HG03039 (cell line): ENCODE measurements at regions not wholly inside any gene's neighbourhood (a gene's known extent, or its start where the extent isn't known, plus 50 kb on each side); places are given as distances from the start of the nearest gene placed in this dataset.

Experiments
- ATAC-seq: cut with Tn5 transposase; IDR thresholded peaks from one replicate; pipeline ENCODE4 v1.9.1; 2021; ENCODE audit warnings: mild to moderate bottlenecking, moderate library complexity; ENCODE audit not compliant: unreplicated experiment

DNA sequence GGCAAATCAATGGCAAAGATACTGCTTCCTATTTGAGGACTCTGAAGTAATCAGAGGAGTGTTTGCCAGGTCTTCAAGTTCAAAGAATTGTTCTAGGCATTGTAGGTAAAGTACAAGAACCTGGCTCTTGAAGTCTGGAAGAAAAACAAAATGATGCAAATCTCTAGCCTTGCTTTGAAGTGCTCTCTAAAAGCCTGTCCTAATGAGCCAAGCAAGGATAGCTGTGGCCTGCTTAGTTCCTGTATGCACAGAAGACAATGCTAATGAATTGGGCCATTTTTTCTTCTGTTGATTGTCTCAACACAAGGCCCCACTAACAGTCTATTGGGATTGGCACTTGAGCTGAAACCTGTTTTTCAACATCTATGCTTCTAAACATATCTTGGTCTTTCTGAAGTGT, 165.0 kb upstream of the POU3F2 start:
- ATAC-seq: no peak

DNA sequence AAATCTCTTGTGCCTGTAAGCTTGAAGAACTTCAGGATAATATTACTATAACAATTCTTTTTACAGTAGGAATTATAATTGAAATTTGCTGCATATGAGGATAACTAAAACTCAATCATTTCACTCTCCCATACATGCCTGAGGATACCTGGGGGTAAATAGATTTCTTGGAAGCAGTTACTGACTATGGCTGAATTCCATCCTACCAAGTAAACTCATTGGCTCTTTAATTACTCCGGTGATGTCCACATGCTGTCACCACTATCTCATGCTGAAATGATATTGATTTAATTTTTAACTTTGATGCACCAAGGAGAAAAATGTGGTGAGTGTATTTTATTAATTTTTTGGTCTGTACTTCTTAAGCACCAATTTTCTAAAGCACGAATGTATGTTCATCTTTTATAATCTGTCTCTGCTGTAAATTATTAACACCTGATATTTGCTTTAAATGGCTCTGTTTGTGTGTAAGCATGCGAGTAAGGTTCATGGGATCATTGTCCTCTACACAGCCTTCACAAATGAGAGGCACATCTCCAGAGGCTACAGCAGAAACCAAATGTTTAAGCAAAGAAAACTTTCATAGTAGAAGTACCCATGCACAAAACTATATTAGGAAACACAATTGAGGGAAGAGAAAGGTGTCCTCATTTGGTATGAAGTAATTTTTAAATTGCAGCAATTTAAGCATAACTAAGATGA, 164.2 kb upstream of the POU3F2 start:
- ATAC-seq: no peak

DNA sequence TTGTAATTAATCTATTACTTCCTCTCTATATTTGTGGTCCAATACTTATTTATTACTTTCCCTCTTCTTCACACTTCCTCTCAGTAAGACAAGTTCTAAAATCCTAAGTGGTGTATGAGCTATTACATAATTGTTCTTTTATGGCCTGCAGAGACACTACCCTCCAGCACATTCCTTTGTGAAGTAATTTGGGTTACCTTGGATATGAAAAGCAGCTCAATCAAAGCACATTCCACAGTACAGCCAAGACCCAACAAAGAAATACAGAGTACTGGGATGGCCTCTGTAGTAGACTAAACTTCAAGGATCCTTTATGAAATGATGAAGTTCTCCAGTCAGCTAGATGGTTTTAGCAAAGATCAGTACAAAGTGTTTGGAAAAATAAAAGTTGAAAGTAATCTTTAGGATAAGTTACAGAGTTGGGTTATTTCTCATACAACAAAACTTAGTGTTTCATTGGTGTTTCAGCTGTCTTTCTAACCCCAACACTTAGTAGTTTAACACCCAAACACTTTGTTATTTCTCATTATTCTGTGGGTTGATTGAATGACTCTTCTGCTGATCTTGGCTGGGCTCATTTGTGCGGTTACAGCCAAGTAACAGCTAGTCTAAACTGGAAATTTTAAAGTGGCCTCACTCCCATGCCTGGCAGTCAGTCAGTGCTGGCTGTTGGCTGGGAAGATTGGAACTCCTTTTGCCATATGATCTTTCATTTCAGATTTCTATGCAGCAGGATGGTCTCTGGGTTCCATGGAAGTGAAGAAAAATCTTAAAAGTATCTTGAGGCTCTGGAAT, 161.5 kb upstream of the POU3F2 start:
- no peak for ATAC-seq

DNA sequence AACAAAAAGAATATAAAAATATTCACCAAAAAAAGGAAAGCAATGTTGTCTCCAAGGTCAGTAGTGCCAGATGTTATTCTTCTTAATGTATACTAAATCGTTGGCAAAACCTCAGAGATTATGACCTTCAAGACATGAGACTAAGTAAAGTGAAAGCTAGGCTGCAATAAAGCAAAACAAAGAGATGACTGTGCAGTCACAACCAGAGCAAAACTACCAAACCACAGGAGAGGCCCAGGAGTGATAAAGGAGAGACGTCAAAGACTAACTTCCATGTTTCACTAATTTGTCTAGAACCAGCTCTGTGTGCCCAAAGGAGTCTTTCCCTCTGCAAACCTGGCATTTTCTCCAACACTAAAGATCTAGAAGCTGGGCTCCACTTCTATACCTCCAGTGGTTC, 155.9 kb upstream of the POU3F2 start:
- peak; percentile 64 for ATAC-seq

DNA sequence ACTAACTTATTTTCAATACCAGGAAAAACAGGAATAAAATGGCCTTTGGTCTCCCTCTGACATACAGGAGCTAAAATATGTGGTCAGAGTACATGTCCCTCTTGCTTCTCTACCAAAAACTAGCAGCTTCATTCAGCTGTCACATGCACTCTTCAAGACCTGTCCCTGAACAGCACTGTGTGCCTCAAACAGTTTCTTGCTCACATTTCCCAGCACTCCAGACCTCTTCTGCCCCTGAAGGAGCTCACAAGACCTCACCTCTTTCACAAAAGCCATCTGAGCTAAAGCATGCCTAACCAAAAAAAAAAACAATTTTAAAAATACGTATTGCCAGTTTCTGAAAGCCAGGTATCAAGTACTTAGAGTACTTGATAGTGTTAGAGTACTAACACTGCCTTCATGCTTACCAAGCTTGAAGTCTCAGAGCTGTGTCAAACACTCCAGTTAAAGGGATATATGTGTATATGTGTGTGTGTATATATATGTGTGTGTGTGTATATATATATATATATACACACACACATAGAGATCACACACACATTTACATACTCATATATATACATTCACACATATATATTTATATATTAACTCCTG, 148.3 kb upstream of the POU3F2 start:
- no peak for ATAC-seq

DNA sequence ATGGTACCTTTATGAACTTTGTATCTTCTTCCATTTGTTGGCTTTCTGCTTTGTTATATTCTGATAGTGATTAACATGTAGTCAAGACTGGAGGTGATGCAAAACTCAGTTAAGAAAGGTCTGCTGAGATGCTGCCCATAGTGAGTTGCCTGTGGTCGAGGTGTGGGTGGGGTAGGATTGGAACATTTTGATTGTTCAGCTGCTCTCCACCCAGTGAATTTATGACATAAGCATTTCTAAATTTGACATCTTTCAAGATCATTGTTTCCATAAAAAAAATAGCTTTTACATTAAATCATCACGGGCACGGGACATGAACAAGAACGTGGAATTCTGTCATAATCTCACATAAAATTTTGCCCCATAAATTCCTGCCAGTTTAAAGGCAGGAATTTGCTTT, 146.6 kb upstream of the POU3F2 start:
- no peak for ATAC-seq

DNA sequence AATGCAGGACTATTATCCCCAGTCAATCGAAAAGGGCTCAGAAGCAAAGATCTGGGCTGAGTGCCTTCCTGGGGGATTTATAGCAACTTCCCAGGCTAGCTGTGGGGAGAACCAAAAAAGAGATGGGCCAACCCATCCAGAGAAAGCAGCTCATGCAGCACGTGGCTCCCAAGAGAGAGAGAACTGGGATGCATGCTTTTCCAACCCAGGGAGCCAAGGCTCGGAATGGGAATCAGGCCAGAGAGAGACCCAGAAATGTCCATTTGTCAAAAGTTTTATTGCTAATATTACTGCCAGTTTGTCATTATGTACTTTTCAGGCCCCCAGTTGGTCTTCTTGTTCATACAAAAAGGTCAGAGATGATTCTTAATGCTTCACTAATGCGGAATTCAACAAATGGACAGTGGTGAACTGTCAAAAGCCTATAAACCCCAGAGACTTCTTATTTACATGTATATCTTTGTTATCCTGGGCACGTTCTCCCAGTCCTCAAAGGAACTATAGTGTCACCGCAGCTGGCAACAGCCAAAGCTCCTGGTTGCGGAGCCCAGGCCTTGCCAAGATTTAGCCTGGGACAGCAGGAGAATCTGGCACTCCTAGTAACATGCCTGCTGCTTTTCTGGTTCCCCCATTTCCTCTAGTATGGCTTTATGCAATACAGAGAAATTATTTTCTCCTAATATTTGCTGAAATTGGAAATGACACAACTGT, 139.1 kb upstream of the POU3F2 start:
- no peak for ATAC-seq

DNA sequence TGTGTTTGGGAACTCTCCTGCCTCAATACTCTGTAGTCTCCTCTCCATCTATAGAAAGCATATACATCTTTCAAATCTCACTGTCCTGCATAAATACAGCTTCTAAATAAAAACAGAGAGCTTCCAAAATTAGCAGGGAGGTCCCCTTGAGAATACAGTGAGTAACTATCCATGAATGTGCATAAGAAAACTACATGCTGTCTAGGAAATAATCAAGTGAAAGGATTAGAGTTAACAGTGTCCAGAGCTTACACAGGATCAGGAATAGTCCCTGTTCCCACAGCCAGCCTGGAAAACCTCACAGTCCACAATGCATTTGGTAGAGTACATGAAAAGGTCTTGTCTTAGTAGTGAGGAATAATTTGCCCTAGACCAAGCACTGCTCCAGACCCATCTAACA, 123.0 kb upstream of the POU3F2 start:
- ATAC-seq: no peak

DNA sequence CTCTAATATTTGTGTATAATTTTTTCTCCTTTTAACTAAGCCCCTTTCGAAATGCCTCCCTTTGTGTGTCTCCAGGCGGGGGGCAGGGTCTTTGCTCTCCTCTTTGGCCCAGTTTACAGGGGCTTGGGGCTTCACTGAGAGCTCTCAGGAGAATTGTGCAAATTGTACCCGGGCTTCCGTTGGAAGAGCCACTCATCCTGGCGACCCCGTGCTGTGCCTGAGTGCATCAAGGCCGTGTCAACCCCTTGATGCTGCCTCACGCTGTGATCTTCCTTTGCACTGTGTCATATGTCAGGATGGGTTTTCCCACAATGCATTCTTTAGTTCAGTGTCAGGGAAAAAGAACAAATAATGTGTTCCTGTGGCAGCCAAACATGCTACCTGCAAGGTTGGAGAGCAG, 118.0 kb upstream of the POU3F2 start:
- ATAC-seq: no peak

DNA sequence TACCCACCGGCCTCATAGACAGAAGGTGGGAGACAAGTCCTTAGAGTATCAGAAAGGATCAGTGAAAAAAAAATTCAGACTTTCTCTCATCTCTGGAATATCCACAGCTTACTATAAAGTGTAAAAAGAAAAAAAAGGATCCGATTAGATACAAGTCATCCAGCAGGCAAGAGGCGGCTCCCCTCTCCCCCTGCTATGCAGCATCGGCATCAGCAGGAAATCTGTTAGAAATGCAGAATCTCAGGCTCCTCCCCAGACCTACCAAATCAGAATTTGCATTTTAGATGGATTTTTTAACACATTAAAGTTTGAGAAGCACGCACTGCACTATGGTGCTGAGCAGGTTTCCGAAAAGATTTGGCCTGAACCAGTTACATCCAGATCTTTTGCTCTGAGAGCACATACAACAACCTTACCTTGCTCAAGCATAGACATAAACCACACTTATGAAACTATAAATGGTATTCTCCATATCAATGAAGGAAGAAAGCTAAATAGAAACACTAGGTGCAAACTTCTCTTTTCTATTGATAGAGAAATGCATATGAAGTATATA, 117.0 kb upstream of the POU3F2 start:
- ATAC-seq: no peak

DNA sequence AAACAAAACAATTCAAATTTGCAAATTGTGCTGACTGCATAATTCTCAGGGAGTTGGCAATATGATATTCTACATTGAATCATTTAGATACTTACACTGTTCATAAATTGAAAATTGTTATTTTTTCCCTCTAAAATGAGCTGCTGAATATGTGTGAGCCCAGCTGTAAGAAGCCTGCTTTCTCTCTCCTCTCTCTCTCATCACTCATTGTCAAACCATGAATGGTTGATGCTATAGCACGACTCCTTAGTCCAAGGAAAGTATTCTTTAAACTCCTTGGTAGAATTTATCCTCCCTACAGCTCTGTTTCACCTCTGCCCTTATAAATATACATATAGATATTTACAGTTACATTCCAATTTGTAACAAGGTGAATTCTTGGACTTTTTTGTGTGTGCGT, 116.4 kb upstream of the POU3F2 start:
- no peak for ATAC-seq

DNA sequence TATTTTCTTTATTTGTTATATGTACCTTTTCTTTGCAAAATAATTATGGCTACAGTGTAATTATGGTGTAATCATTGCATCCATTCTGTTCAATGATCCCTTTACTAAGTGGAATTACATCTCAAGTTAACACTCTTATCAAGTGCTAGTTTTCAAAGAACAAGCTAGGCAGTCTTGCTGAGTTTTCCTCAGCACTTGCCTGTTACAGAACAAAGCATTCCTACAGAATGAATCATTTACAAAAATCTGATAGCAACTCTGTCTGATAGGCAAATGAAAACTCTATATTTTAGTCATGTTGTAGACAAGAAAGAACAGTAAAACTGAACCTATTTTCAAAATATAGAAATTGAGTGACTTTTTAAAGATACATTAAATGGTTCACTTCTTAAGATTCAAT, 109.8 kb upstream of the POU3F2 start:
- ATAC-seq: no peak

DNA sequence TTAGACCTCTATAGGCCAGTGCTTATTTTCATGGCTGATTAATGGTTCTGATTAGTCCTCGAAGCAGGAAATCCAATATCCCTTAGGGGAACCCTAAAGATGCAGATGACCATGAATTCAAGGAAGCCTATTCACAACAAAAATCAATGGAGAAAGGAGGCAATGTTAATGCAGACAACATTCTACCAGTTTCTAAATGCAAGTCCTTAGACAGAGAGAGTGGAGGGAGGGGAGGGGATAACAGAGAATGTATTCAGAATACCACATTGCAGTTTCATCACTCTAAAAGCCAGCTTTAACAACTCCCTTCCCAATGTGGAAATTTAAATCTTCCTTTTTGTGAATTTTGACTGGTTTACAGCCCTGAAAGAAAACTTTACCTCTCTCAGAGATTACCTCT, 87.1 kb upstream of the POU3F2 start:
- ATAC-seq: no peak

DNA sequence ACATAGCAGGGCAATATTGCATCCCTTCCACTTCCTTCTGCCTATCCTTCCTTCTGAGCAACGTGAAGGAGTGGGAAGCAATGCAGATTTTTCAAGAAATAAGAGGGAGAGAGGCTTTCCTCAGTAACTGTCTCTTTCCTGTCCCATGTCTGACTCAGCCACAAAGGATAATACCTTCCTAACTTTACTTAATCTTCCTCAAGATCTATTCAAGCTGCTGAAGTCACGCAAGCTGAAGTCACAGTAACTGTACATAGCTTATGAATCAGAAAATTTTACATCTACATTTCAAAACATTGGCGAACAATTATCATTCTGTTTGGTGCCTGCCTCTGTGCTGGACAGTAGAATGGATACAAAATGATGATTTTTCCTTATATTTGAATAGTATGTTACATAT, 86.4 kb upstream of the POU3F2 start:
- no peak for ATAC-seq

DNA sequence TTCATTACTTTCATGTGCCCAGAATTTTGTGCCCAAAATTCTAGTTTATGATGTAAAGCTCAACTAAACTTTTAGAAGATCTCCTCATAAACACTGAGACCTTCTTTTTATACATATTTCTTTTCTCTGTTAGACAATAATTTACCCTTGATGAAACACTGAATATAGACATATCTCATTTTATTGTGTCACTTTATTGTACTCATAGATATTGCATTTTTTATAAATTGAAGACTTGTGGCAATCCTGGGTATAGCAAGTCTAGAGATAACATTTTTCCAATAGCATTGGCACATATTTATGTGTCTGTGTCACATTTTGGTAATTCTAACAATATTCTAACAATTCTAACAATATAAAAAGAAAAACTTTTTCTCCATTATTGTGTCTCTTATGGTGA, 74.9 kb upstream of the POU3F2 start:
- ATAC-seq: no peak

DNA sequence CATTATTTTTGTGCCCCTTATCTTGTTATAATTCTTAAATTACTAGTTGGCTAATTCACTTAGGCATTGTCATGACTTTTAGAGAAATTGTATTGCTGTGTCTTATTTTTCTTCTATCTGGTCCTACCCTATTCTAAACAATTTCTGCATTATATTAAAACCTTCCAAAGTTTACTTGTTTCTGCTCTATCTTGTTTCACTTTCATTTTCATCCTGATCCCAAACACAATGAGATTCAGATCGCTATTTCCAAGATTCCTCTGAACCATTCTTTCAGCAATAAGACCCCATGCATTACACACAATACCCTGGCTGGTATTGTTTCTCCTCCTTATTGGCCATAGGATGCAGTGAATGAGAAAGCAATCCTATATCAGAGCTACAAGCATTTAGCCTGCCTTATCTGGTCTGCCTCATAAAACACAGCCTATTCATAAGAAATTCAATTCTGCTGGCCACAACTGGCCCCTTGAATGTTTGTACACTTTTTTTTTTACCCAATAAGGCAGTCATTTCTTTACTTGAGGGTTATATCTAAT, 69.9 kb upstream of the POU3F2 start:
- no peak for ATAC-seq

DNA sequence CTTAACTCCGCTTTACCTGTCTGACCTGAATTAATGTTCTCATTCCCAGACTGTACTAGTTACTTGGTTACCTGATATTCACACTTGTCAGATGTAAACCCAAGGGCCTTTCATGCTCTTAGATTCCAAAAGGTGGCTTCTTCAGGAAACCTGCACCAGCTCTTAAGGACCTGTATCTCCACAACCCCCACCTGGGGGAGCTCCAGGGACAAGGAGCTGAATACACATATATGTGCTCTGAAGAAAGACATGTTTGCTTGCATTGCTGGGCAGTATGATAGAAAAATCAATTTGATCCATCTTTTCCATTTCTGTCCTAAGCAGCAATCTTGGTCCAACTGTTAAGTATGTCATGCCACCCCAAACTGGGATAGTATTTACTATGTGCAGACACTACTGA, 64.8 kb upstream of the POU3F2 start:
- no peak for ATAC-seq

DNA sequence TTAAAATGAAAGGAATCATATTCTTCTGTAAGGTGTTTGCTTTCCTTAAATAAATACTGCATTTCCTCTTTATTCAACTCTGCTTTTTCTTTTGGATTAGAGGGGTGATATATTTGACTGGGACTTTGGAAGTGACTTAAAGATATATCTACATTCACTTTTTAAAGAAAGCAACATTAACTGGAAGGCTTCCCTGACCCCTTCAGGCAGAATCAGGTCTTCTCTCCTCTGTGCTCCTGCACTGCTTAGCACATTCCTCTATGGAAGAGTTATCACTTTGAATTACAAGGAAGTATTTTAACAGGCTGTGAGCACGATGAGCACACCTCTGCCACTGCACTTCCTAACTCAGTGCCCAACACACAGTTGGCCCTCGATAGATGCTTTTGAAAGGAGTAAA, 59.2 kb upstream of the POU3F2 start:
- no peak for ATAC-seq

DNA sequence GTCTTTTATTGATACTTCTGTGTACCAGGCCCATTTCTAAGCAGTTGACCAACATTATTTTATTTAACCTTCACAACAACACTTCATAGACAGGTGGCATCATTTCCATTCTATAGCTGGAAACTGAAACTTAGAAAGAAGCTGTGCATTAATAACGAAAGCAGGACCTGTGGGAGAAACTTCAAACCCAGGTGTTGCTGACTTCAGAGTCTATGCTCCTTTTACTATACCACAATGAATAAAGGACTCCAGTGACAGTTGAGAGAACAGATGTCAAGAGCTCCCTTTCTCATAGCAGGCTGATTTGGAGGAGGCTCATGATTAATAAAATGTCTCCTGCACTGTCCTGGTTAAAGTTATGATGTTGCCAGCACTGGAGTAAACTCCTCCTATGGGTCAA, 56.6 kb upstream of the POU3F2 start:
- ATAC-seq: peak; percentile 100

DNA sequence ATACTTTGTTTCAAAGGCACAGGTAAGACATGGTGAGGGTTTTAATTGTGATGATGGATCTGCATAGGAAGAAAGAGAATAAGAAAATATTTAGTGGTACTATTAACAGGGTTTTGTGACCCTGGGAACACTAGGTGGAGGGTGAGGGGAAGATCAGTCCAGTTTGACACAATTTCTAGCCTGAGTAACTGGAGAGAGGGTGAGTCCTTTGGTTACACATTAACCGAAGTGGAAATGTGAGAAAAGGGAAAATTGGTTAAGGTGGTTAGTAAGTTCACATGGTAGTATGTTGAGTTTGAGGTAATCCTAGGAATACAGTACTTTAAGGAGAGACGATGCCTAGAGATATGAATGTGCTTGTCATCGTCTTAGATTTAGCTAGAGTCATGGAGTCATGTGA, 54.8 kb upstream of the POU3F2 start:
- no peak for ATAC-seq

DNA sequence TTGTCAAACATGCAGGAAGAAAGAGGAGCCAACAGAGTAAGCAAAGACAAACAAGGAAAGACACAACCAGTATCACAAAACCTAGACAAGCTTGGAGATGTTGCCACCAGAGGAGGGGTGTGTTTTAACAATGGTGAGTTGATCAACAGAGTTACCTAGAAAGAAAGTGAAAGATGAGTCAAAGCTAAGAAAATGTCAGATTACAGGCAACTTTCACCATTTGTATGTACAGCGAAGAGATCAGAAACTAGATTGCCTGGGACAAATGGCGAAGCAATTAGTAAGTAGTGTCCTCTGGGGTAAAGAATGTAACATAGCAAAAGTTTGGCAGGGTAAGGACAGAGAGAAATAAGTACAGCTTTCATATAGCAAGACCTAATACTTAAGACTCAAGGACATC, 51.6 kb upstream of the POU3F2 start:
- peak; percentile 43 for ATAC-seq
